ENCODE measurements at regions not wholly inside any gene's neighbourhood (a gene's known extent, or its start where the extent isn't known, plus 50 kb on each side); places are given as distances from the start of the nearest gene placed in this dataset.

DNA sequence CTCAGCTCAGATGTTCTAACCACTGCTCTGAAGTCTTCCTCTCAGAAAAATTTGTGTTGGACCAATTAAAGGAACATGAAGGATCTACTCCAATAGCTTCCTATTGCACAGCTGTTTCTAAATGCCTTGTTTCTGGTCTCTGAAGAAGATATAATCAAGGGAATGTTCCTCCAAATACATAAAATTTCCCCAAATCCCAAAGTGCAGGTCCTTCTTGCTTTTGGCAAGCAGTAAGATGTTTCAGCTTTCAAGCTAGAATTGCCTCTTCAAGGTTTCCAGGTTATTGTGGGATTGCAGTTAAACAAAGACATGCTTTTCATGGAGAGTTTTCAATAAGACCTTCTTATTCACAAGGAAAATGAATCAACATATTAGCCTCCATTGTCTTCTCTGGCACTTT lies 574.5 kb upstream of the SLIT2 start:
- Histone ChIP-seq H3K27me3 (ENCODE audit: control insufficient read depth, insufficient read depth, low read length) (no peaks in the 10 kb centered on the region), H3K9ac (ENCODE audit: low read length in 3 of 3) (no peak overlapping the region), H3K27ac (ENCODE audit: low read depth in 2 of 2, low read length in 2 of 2) (no peak overlapping the region), H3K36me3 (ENCODE audit: control insufficient read depth in 2 of 3, insufficient read depth in 3 of 3, low read length in 3 of 3) (no peaks in the 10 kb centered on the region), H3K4me3 (ENCODE audit: low read length in 3 of 3) (no peak overlapping the region), H3K9me3 (ENCODE audit: control insufficient read depth in 2 of 3, insufficient read depth in 1 of 3, low read length in 3 of 3) (no peaks in the 10 kb centered on the region), H3K4me1 (ENCODE audit: control insufficient read depth in 2 of 3, insufficient read depth in 2 of 3, low read depth in 1 of 3, low read length in 3 of 3) (no peaks in the 10 kb centered on the region)
- DNase-seq (no peak), FAIRE-seq (no peak)
- TF ChIP-seq, protein P1, sequence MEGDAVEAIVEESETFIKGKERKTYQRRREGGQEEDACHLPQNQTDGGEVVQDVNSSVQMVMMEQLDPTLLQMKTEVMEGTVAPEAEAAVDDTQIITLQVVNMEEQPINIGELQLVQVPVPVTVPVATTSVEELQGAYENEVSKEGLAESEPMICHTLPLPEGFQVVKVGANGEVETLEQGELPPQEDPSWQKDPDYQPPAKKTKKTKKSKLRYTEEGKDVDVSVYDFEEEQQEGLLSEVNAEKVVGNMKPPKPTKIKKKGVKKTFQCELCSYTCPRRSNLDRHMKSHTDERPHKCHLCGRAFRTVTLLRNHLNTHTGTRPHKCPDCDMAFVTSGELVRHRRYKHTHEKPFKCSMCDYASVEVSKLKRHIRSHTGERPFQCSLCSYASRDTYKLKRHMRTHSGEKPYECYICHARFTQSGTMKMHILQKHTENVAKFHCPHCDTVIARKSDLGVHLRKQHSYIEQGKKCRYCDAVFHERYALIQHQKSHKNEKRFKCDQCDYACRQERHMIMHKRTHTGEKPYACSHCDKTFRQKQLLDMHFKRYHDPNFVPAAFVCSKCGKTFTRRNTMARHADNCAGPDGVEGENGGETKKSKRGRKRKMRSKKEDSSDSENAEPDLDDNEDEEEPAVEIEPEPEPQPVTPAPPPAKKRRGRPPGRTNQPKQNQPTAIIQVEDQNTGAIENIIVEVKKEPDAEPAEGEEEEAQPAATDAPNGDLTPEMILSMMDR (IDR thresholded peaks at IDR 0.05; ENCODE audit: borderline replicate concordance, extremely low read depth, insufficient read depth): no peak
- intact Hi-C loops (cut with DNase I): no loop called here

DNA sequence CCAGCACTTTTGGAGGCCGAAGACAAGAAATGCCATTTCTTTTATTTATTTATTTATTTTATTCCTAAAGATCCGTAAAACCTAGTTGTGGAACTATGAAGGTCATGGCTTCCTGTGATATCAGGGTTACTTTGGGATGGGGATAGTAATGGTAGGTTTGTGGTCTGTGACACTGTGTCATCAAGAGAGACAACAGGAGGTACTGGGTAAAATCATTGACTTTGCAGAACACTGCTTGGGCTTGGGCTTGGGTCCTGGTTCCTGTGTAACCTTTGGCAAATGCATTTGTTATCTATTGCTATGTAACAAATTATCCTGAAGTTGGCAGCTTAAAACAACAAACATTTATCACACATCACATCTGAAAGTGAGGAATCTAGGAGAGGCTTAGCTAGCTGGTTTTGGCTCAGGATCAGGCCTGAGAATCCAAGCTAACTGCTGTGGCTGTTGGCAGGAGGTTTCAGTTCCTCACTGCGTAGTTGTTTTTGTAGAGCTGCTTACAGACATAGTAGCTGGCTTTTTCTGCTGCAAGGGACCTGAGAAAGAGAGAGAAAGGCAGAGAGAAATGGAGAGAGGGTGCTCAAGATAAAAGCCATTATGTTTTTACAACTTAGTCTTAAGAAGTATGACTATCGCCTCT lies 576.4 kb upstream of the SLIT2 start:
- Histone ChIP-seq H3K4me3 (ENCODE audit: low read length in 3 of 3) (no peak overlapping the region), H3K36me3 (ENCODE audit: control insufficient read depth in 2 of 3, insufficient read depth in 3 of 3, low read length in 3 of 3) (no peaks in the 10 kb centered on the region), H3K4me1 (ENCODE audit: control insufficient read depth in 2 of 3, insufficient read depth in 2 of 3, low read depth in 1 of 3, low read length in 3 of 3) (no peaks in the 10 kb centered on the region), H3K9ac (ENCODE audit: low read length in 3 of 3) (no peak overlapping the region), H3K9me3 (ENCODE audit: control insufficient read depth in 2 of 3, insufficient read depth in 1 of 3, low read length in 3 of 3) (no peaks in the 10 kb centered on the region), H3K27ac (ENCODE audit: low read depth in 2 of 2, low read length in 2 of 2) (no peak overlapping the region), H3K27me3 (ENCODE audit: control insufficient read depth, insufficient read depth, low read length) (no peaks in the 10 kb centered on the region)
- FAIRE-seq (no peak), DNase-seq (no peak)
- TF ChIP-seq, protein P1 (IDR thresholded peaks at IDR 0.05; ENCODE audit: borderline replicate concordance, extremely low read depth, insufficient read depth): no peak
- intact Hi-C loops (cut with DNase I): no loop called here

DNA sequence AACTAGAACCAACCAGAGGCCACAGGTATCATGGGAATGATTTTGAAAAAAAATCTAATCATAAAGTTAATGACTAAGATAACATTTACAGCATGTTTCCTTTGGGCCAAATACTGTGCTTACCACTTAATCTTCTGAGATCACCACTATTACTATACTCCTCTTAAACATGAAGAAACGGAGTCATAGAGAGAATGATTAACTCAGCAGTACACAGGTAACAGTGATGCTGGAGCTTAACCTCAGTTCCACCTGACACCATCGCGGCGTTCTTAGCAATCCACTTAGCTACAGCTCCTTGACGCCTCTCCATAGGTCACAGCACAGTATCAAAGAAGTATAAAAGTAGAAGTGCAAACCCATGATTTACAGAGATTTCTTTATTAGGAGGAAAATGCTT lies 592.6 kb upstream of the SLIT2 start:
- DNase-seq: peak in 2 of 5 donors; percentile 32 to 46
- H3K4me1 ChIP-seq (ENCODE audit: control insufficient read depth in 2 of 3, insufficient read depth in 2 of 3, low read depth in 1 of 3, low read length in 3 of 3): no peaks in the 10 kb centered on the region
- no peak for FAIRE-seq
- H3K36me3 ChIP-seq (ENCODE audit: control insufficient read depth in 2 of 3, insufficient read depth in 3 of 3, low read length in 3 of 3): no peaks in the 10 kb centered on the region
- H3K4me3 ChIP-seq (ENCODE audit: low read length in 3 of 3): no peak overlapping the region
- no peak overlapping the region for H3K27ac ChIP-seq (ENCODE audit: low read depth in 2 of 2, low read length in 2 of 2)
- TF ChIP-seq, protein P1 (IDR thresholded peaks at IDR 0.05; ENCODE audit: borderline replicate concordance, extremely low read depth, insufficient read depth): no peak
- intact Hi-C loops (cut with DNase I): no loop called here
- H3K9me3 ChIP-seq (ENCODE audit: control insufficient read depth in 2 of 3, insufficient read depth in 1 of 3, low read length in 3 of 3): no peaks in the 10 kb centered on the region
- no peaks in the 10 kb centered on the region for H3K27me3 ChIP-seq (ENCODE audit: control insufficient read depth, insufficient read depth, low read length)
- no peak overlapping the region for H3K9ac ChIP-seq (ENCODE audit: low read length in 3 of 3)

DNA sequence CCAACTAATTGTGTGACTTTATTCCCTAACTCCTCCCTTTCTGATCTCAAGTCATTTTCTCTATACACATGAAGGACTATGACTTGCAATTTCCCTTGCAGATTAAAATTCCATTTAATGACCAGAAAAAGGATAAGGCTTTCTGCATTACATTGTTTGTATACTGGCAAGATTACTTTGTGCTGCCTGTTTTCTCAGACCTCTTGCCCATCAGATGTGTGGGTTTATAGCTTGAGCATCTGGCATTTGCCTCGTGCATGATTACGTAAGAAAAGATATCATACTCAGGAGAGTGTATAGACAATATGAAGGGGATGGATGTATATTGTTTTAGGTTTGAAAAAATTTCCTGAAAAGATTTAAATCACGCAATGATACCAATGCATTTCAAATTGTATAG lies 593.8 kb upstream of the SLIT2 start:
- H3K27me3 ChIP-seq (ENCODE audit: control insufficient read depth, insufficient read depth, low read length): no peaks in the 10 kb centered on the region
- TF ChIP-seq, protein P1 (IDR thresholded peaks at IDR 0.05; ENCODE audit: borderline replicate concordance, extremely low read depth, insufficient read depth): no peak
- intact Hi-C loops (cut with DNase I): no loop called here
- H3K36me3 ChIP-seq (ENCODE audit: control insufficient read depth in 2 of 3, insufficient read depth in 3 of 3, low read length in 3 of 3): no peaks in the 10 kb centered on the region
- no peak overlapping the region for H3K4me3 ChIP-seq (ENCODE audit: low read length in 3 of 3)
- H3K9ac ChIP-seq (ENCODE audit: low read length in 3 of 3): no peak overlapping the region
- H3K27ac ChIP-seq (ENCODE audit: low read depth in 2 of 2, low read length in 2 of 2): no peak overlapping the region
- FAIRE-seq (no peak), DNase-seq (no peak)
- H3K9me3 ChIP-seq (ENCODE audit: control insufficient read depth in 2 of 3, insufficient read depth in 1 of 3, low read length in 3 of 3): no peaks in the 10 kb centered on the region
- no peaks in the 10 kb centered on the region for H3K4me1 ChIP-seq (ENCODE audit: control insufficient read depth in 2 of 3, insufficient read depth in 2 of 3, low read depth in 1 of 3, low read length in 3 of 3)

All from kidney (tissue), 13 donors.